ENCODE measurements at regions not wholly inside any gene's neighbourhood (a gene's known extent, or its start where the extent isn't known, plus 50 kb on each side); places are given as distances from the start of the nearest gene placed in this dataset.

DNA sequence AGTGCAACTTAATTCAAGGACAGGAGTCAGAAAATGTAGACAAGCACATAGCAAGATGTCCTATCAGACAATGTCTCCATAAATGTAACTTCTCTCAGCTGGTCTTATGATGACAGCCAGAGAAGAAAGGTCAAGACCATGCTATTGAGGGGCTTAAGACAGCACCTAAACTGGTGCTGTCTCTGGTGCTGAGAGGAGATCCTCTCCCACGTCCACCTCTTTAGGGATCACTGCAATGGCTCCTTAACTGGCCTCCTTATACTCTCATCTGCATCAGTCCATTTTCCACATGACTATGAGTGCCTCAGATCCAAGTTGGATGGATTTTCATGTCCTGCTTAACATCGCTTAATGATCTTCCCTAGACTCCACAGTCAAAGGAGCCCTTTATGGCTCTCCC lies 210.6 kb downstream of the ARL4A start:
- no peak for TF ChIP-seq RXRA (IDR thresholded peaks at IDR 0.05)
- TF ChIP-seq, protein P1, sequence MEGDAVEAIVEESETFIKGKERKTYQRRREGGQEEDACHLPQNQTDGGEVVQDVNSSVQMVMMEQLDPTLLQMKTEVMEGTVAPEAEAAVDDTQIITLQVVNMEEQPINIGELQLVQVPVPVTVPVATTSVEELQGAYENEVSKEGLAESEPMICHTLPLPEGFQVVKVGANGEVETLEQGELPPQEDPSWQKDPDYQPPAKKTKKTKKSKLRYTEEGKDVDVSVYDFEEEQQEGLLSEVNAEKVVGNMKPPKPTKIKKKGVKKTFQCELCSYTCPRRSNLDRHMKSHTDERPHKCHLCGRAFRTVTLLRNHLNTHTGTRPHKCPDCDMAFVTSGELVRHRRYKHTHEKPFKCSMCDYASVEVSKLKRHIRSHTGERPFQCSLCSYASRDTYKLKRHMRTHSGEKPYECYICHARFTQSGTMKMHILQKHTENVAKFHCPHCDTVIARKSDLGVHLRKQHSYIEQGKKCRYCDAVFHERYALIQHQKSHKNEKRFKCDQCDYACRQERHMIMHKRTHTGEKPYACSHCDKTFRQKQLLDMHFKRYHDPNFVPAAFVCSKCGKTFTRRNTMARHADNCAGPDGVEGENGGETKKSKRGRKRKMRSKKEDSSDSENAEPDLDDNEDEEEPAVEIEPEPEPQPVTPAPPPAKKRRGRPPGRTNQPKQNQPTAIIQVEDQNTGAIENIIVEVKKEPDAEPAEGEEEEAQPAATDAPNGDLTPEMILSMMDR (IDR thresholded peaks at IDR 0.05; ENCODE audit: low read depth, low read length, missing input control): no peak
- TF ChIP-seq RAD21 (IDR thresholded peaks at IDR 0.05): no peak
- TF ChIP-seq, protein P2, sequence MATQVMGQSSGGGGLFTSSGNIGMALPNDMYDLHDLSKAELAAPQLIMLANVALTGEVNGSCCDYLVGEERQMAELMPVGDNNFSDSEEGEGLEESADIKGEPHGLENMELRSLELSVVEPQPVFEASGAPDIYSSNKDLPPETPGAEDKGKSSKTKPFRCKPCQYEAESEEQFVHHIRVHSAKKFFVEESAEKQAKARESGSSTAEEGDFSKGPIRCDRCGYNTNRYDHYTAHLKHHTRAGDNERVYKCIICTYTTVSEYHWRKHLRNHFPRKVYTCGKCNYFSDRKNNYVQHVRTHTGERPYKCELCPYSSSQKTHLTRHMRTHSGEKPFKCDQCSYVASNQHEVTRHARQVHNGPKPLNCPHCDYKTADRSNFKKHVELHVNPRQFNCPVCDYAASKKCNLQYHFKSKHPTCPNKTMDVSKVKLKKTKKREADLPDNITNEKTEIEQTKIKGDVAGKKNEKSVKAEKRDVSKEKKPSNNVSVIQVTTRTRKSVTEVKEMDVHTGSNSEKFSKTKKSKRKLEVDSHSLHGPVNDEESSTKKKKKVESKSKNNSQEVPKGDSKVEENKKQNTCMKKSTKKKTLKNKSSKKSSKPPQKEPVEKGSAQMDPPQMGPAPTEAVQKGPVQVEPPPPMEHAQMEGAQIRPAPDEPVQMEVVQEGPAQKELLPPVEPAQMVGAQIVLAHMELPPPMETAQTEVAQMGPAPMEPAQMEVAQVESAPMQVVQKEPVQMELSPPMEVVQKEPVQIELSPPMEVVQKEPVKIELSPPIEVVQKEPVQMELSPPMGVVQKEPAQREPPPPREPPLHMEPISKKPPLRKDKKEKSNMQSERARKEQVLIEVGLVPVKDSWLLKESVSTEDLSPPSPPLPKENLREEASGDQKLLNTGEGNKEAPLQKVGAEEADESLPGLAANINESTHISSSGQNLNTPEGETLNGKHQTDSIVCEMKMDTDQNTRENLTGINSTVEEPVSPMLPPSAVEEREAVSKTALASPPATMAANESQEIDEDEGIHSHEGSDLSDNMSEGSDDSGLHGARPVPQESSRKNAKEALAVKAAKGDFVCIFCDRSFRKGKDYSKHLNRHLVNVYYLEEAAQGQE (IDR thresholded peaks at IDR 0.05): no peak
- no peak for TF ChIP-seq TAF1 (conservative IDR thresholded peaks at IDR 0.05)
- no peak for TF ChIP-seq JUND (IDR thresholded peaks at IDR 0.05)
- no peak for TF ChIP-seq YY1 (IDR thresholded peaks at IDR 0.05)
- TF ChIP-seq MAX (IDR thresholded peaks at IDR 0.05): no peak

All from liver (tissue), 3 donors.